GM20431 (cell line): ENCODE measurements at regions not wholly inside any gene's neighbourhood (a gene's known extent, or its start where the extent isn't known, plus 50 kb on each side); places are given as distances from the start of the nearest gene placed in this dataset.
"Not testable (repeated sequence)": the region's sequence is repeated elsewhere in the genome, so short reads cannot be mapped to it uniquely, and the experiment has no call there.

ENCODE experiments used
- in situ Hi-C: fragments of 300-500 bp; cut with MseI, MboI; formaldehyde crosslinking; loops from one replicate; pipeline ENCODE4 v1.15.0; 2020; ENCODE audit warnings: low sequenced_read_pairs; ENCODE audit not compliant: unreplicated experiment

DNA sequence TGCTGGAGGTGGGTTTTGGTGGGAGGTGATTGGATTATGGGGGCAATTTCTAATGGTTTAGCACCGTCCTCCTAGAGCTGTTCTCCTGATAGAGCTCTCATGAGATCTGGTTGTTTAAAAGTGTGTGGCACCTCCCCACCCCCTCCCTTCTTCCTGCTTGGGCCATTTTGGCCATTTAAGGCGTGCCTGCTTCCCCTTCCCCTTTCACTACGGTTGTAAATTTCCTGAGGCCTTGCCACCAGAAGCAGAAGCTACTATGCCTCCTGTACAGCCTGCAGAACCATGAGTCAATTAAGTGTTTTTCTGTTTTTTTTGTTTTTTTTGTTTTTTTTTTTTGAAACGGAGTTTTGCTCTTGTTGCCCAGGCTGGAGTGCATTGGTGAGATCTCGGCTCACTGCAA lies 335.7 kb upstream of the HS6ST1 start:
- in situ Hi-C loops, result no loop called here

DNA sequence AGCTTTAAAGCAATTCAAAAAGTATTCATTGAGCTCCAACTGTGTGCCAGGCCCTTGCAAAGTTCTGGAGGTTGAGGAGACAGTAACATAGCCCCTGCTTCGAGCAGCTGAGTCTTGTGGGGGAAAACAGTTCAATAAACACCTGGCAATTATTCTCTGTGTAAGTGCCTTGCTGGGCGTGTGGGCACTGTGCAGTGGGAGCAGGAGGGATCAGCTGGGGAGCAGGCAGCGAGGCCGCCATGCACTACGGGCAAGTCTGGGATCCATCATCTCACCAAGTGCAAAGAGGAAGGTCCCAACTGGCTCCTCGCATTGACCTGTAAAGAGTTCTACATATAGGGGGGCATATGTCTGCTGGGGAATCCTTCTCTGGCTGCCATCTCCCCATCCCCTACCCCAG lies 342.2 kb upstream of the HS6ST1 start:
- in situ Hi-C loops, result no loop called here

- in situ Hi-C loops, result no loop called here
Observed at GRCh38 chr2:128661311-128661710, 342.6 kb upstream of the HS6ST1 start.

DNA sequence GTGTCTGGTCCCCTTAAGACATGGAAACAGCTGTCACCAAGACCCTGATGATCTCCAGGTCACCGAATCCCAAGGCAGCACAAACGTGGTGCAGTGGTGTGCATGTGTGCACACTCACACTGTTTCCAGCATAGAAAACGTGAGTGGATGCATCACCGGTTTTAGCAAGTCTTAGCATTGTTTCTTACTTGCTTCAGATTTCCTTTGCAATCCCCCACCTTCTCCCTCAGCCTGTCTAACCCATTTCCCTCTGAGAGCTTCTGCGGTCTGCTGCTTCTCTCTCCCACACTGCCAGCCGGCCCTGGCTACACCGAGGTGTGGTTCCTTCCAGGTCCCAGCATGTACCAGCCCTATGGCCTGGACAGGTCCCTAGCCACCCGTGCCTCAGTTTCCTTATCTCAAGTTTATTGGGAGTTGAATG lies 343.4 kb upstream of the HS6ST1 start:
- in situ Hi-C loops, result no loop called here

- in situ Hi-C loops, result no loop called here
Observed at GRCh38 chr2:128663371-128664050, 344.8 kb upstream of the HS6ST1 start.

DNA sequence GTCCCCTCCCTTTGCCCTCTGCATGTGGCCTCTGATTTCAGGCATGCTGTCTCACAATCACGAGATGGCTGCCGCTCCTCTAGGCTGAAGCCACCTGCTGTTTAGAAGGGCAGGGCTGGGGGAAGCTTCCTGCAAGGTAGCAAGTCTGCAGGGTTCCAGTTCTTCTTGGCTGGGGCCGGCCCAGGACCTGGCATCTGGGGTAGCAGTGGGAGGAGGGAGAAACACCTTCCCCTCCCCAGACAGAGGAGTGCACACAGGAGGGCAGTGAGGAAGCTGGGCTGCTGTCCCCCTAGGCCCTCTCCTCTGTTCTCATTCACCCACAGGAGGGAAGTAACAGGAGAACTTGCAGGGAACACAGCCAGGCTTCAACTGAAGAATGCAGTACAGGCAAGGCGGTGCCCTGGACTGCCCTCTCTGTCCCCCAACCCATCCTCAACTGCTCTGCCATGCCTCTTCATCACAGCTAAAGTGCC lies 345.9 kb upstream of the HS6ST1 start:
- in situ Hi-C loops, result no loop called here

DNA sequence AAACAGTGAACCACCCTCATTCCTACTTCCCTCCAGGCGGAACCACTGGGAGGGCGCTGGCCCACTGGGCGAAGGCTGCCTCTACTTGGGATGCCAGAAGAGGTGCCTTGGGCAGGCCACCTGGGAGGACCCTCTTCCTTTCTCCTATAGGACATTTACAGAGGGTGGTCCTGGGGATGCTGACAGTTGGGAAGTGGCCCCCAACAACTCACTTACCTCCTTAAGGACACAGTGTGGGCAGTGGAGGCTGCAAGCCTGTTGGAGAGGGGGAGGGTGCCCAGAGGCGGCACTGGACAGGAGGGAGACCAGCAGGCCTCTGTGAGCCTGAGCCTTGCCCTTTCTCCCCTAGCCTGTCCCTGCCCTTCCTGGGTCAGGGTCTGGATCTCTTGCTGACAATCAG lies 346.4 kb upstream of the HS6ST1 start:
- in situ Hi-C loops, result no loop called here

GRCh38 chr2:128666596-128666995 lies 347.9 kb upstream of the HS6ST1 start:
- in situ Hi-C loops, result no loop called here

GRCh38 chr2:128667391-128667790 lies 348.7 kb upstream of the HS6ST1 start:
- in situ Hi-C loops, result no loop called here

GRCh38 chr2:128668946-128669345 lies 350.3 kb upstream of the HS6ST1 start:
- in situ Hi-C loops, result no loop called here

GRCh38 chr2:128670066-128670465 lies 351.4 kb upstream of the HS6ST1 start:
- in situ Hi-C loops, result no loop called here

- in situ Hi-C loops, result not testable (repeated sequence)
Observed at GRCh38 chr2:128671981-128672757, 353.5 kb upstream of the HS6ST1 start.

DNA sequence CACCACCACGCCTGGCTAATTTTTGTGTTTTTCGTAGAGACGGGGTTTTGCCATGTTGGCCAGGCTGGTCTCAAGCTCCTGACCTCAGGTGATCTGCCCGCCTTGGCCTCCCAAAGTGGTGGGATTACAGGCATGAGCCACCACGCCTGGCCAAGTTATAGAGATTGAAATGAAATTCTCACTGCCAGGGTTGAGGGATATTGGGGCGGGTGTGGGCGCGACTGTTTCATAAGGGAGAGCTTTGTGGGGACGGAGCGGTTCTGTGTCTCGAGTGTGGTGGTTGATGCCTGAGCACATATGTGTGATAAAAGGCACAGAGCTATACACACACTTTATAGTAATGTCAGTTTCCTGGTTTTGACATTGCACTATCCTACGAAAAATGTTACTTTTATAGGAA lies 361.0 kb upstream of the HS6ST1 start:
- in situ Hi-C loops, result not testable (repeated sequence)

DNA sequence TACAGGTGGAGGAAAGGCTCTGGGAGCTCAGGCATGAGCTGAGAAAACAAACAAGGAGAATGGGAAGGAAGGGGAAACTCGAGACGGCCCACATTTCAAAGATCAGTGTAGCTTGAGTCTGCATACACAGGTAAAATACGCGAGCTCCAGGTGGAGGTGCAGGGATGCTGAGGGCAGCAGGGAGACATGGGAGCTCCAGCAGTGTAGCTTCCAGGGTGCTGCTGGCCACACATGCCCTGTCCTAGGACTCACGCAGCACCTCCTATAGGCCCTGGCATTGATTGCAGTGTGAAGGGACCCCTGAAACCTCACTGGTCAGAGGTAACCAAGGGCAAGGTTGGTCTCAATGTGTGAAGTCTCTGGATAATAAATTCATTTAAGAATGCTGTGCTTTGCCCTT lies 362.8 kb upstream of the HS6ST1 start:
- in situ Hi-C loops, result no loop called here

GRCh38 chr2:128682266-128682665 lies 363.6 kb upstream of the HS6ST1 start:
- in situ Hi-C loops, result no loop called here

GRCh38 chr2:128682729-128683284 lies 364.1 kb upstream of the HS6ST1 start:
- in situ Hi-C loops, result no loop called here

GRCh38 chr2:128684523-128684922 lies 365.9 kb upstream of the HS6ST1 start:
- in situ Hi-C loops, result no loop called here

DNA sequence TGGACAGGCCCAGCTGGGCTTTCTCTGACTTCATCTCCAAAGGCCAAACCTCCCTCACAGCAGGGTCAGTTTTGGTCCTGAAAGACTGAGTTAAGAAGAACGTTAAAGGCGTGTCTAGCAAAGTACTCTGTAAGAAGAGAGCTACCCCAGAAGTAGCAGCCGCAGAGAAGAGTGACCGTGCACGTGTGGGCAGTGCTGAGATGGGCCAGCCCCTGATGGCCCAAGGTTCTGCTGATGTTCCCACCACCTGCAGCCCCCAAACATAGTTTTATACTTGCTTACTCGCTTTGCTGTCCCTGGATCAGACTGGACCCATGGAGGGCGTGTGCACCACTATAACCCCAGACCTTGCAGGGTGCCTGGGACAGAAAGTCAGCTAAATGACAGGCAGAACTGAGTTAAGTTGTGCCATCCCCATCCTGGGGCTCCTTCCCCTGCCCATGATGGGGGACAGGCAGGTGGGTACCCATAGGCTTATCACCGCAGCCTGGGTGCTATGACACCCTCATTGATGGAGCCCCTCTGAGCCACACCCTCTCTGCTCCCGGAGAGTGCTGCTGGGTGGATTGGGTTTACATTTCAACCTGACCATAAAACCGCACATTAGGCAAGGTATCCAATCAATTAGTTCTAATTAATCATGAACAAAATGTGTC lies 367.3 kb upstream of the HS6ST1 start:
- in situ Hi-C loops, result no loop called here

DNA sequence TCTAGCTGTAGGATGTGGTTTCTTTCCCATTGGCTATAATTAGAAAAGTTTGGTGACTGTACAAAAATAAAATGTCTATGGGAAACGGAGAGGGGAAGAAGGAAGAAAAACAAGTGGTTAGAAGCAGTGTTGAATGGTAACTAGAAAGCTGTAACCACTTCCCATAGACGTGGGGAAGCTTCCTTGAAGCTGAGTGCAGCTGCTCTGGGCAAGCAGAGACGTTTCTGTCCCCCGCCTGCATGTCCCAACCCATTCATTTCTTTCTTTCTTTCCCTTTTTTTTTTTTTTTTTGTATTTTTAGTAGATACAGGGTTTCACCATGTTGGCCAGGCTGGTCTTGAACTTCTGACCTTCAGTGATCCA lies 367.8 kb upstream of the HS6ST1 start:
- in situ Hi-C loops, result no loop called here

GRCh38 chr2:128686881-128687555 lies 368.4 kb upstream of the HS6ST1 start:
- in situ Hi-C loops, result no loop called here
